Kidney epithelial cell (primary cell): ENCODE measurements at regions not wholly inside any gene's neighbourhood (a gene's known extent, or its start where the extent isn't known, plus 50 kb on each side); places are given as distances from the start of the nearest gene placed in this dataset.

Experiments used
- DNase-seq: peaks from one replicate; pipeline ENCODE4 v3.0.0-alpha.2; 2010; ENCODE audit warnings: low read depth
- H3K27me3 ChIP-seq: 2 replicates; pipeline ENCODE4 v1.6.0; 2011; ENCODE audit warnings: low read length; ENCODE audit not compliant: control insufficient read depth, insufficient read depth
- H3K36me3 ChIP-seq: 2 replicates; pipeline ENCODE4 v1.5.1; 2011; ENCODE audit warnings: low read length; ENCODE audit not compliant: control insufficient read depth, insufficient read depth
- H3K4me3 ChIP-seq: 2 replicates; pipeline ENCODE4 v1.5.1; 2011; ENCODE audit warnings: low read depth, mild to moderate bottlenecking, control low read depth, low read length
- TF ChIP-seq, protein P1 (sequence below): IDR thresholded peaks from 2 replicates; pipeline ENCODE4 v1.5.1; 2011; ENCODE audit warnings: mild to moderate bottlenecking, moderate library complexity, low read length, control low read depth, inconsistent platforms; ENCODE audit not compliant: insufficient read depth, poor library complexity, severe bottlenecking

DNA sequence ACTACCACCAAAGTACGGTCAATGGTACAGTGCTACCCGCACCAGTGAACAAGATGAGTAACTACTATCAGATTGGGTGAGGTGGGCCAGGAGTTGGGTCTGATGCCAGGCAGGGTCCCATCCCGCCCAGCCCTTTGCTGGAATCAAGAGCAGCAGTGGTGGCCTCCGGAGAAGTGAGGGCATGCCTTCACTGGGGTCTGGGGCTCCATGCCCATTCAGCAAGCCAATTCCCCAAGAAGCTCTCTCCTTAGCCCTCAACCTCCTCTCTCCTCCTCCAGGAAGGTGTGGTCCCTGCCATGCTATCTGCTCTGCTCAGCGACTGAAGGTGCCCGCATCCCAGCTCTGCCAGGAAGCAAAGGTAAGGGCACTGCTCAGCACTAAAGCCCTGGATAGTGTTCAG lies 62.7 kb upstream of the CPLX2 start:
- no peak for DNase-seq
- TF ChIP-seq, protein P1, sequence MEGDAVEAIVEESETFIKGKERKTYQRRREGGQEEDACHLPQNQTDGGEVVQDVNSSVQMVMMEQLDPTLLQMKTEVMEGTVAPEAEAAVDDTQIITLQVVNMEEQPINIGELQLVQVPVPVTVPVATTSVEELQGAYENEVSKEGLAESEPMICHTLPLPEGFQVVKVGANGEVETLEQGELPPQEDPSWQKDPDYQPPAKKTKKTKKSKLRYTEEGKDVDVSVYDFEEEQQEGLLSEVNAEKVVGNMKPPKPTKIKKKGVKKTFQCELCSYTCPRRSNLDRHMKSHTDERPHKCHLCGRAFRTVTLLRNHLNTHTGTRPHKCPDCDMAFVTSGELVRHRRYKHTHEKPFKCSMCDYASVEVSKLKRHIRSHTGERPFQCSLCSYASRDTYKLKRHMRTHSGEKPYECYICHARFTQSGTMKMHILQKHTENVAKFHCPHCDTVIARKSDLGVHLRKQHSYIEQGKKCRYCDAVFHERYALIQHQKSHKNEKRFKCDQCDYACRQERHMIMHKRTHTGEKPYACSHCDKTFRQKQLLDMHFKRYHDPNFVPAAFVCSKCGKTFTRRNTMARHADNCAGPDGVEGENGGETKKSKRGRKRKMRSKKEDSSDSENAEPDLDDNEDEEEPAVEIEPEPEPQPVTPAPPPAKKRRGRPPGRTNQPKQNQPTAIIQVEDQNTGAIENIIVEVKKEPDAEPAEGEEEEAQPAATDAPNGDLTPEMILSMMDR: no peak
- no peaks in the 10 kb centered on the region for H3K36me3 ChIP-seq
- peaks cover 4% of the 10 kb centered on the region for H3K27me3 ChIP-seq
- no peak overlapping the region for H3K4me3 ChIP-seq

DNA sequence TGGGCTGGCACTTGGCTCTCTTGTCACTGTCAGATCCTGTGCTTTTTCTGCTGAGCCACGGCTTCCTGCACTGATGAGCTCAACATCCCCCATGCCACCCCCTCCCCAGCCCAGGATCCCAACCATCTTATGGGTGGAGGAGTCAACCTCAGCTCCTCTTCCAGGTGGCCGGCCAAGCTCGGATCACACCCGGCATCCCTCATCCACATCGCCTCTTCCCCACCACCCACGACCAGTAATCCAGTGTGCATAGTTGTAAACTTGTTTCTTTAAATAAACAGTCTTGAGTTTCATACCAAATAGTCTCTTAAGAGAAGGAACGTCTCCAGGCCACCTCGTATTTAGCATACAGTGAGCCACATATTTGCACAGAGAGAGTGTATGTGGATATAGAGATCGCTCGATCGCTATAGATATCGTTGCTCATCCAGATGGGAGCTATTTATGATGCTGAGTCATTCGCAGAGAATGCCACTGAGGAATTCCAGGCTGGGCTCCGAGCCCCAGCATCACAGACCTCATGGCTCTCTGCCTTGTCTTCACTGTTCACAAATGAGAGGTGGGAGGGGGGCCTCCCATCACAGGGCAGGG lies 61.8 kb upstream of the CPLX2 start:
- TF ChIP-seq, protein P1: no peak
- Histone ChIP-seq H3K36me3 (no peaks in the 10 kb centered on the region), H3K27me3 (peaks cover 4% of the 10 kb centered on the region), H3K4me3 (no peak overlapping the region)
- DNase-seq: peak; percentile 16

DNA sequence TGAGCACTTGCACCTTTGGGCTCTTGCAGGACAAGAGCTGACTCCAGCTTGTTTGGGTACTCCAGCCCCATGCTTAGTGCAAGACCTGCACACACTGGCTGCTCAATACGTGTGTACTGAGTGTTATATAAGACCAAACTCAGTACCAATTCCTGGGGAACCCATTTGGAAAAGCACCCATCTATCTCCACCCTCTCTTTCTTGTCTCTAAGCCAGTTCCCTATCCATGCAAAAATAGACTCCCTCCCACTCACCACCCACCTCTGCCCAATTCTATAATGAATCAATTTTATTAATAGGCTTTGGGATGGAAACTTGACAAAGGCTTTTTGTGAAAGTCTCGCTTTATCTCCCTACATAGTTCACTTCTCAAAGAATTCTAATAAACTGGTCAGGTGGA lies 60.9 kb upstream of the CPLX2 start:
- Histone ChIP-seq H3K4me3 (no peak overlapping the region), H3K27me3 (peaks cover 3% of the 10 kb centered on the region), H3K36me3 (no peaks in the 10 kb centered on the region)
- TF ChIP-seq, protein P1: no peak
- no peak for DNase-seq

DNA sequence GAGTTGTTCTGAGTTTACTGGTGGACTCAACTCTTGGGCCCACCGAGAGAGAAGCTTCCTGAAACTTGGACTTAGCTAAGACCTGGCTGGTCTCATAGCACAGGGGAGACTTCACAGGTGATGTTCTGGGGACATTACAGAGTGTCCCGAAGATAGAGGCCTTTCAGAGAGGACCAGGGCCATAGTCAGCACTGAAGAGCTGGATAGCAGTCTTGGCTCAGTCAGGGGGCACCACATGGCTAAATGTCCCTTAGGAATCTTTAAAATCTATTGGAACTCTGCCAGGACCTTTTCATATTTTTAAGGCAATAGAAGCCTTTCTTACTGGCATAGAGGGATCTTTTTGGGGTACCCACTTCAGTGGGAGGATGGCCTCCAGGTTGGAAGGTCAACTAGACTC lies 59.8 kb upstream of the CPLX2 start:
- H3K27me3 ChIP-seq: no peaks in the 10 kb centered on the region
- no peak overlapping the region for H3K4me3 ChIP-seq
- TF ChIP-seq, protein P1: no peak
- no peak for DNase-seq
- no peaks in the 10 kb centered on the region for H3K36me3 ChIP-seq

DNA sequence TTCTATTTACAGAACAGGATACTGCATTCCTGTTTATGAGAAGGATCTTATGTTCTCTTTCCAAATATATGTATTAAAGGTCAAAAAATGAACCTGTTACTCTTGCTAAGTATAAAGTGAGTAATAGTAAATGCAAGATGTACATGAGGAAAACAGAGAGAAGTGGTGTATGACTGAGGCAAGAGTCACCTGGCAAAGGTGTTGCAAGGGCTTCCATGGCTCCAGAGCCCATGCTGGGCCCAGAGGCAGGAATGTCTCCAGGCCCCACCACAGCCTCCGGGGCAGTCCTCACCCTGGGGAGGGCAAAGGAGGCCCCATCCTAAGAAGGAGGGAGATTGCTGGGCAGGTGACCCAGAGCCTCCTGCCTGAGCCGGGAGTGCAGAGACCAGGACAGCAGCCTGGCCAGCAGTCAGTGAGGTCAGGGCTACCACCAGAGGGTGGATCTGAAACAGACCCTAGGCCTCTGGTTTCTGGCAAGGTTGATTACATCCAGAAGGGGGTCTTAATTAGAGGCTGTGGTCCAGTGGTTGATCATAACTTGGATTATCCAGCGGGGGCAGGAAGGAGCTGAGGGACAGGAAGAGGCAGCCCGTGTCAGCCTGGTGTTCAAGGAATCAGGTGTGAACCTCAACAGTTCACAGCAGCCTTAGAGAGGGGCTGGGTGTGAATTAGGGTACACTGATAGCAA lies 57.3 kb upstream of the CPLX2 start:
- DNase-seq: no peak
- H3K36me3 ChIP-seq: no peaks in the 10 kb centered on the region
- TF ChIP-seq, protein P1: no peak
- H3K4me3 ChIP-seq: no peak overlapping the region
- H3K27me3 ChIP-seq: no peaks in the 10 kb centered on the region

DNA sequence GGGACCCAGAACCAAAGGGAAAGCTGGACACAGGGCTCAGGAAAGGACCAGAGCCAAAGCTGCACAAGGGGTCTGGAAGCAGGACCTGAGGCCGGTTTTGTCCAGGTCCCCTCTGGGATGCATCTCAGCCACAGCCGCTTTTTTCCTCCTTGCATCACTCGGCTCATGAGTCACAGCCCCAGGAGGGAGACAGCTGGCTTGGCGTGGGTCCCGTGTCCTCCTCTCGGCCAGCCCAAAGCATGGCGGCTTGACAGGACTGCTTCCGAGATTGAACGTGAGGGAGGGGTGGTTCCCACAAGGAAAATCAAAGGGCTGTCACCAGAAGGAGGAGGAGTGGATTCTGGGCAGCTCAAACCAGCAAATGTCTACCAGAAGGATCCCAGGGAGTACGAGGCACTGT lies 56.7 kb upstream of the CPLX2 start:
- no peak overlapping the region for H3K4me3 ChIP-seq
- TF ChIP-seq, protein P1: no peak
- DNase-seq: no peak
- no peaks in the 10 kb centered on the region for H3K27me3 ChIP-seq
- H3K36me3 ChIP-seq: no peaks in the 10 kb centered on the region
